Prostate gland (tissue), 2 donors: ENCODE measurements at regions not wholly inside any gene's neighbourhood (a gene's known extent, or its start where the extent isn't known, plus 50 kb on each side); places are given as distances from the start of the nearest gene placed in this dataset.

Experiments used
- POLR2AphosphoS5 ChIP-seq: sonication (generic); formaldehyde crosslinking; IDR thresholded peaks from one replicate; pipeline ENCODE4 v1.6.1; 2017; ENCODE audit warnings: antibody characterized with exemption
- TF ChIP-seq, protein P1 (sequence below), 4 experiments: fragments of 200-600 bp in 2 of 4; fragments of 450-650 bp in 2 of 4; sonication (generic) in 2 of 4; IDR thresholded peaks; 1 replicate in 3 of 4; 2 replicates in 1 of 4; pipeline ENCODE4 v1.5.1; 2016 to 2019; ENCODE audit warnings: antibody characterized with exemption in 4 of 4, mild to moderate bottlenecking in 2 of 4, moderate library complexity in 2 of 4

DNA sequence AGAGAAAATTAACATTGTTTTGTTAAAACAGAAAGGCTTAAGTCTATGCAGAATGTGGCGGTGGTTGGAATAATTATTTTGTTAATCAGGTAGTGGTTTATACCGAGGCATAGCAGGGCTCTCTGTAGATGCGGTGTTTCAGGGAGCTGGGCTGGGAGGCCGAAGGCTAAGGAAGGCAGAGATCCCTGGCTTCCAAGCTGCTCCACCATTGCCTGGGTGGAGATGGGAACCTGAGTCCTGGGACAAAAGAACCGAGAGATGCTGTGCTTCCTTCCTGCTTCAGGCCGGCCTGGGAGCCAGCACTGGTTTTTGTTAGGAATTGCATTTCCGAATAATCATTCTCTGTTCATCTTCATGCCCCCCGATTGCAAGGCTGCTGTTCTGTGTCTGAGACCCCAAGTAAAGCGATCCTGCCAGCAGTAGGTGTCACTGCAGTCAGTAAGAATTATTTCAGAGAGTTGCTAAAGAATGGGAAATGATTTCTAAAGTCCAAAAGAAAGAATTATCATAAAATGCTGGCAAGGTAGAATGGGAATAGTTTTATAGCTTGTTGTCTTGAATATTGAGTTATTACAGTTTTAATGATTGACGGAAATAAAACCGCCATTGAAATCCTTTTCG, 824.9 kb downstream of the GALR1 start:
- TF ChIP-seq, protein P1, sequence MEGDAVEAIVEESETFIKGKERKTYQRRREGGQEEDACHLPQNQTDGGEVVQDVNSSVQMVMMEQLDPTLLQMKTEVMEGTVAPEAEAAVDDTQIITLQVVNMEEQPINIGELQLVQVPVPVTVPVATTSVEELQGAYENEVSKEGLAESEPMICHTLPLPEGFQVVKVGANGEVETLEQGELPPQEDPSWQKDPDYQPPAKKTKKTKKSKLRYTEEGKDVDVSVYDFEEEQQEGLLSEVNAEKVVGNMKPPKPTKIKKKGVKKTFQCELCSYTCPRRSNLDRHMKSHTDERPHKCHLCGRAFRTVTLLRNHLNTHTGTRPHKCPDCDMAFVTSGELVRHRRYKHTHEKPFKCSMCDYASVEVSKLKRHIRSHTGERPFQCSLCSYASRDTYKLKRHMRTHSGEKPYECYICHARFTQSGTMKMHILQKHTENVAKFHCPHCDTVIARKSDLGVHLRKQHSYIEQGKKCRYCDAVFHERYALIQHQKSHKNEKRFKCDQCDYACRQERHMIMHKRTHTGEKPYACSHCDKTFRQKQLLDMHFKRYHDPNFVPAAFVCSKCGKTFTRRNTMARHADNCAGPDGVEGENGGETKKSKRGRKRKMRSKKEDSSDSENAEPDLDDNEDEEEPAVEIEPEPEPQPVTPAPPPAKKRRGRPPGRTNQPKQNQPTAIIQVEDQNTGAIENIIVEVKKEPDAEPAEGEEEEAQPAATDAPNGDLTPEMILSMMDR (IDR thresholded peaks at IDR 0.05) = no peak
- TF ChIP-seq POLR2AphosphoS5 = no peak
